ENCODE measurements at regions not wholly inside any gene's neighbourhood (a gene's known extent, or its start where the extent isn't known, plus 50 kb on each side); places are given as distances from the start of the nearest gene placed in this dataset.

GRCh38 chr18:77990901-77991300 is 741.3 kb downstream of the GALR1 start:
- Mint-ChIP-seq H3K27ac (no peak overlapping the region), H3K4me1 (no peaks in the 10 kb centered on the region), H3K27me3 (ENCODE audit: low read depth in 3 of 3) (peaks cover 0 to 7% (median 0%) of the 10 kb centered on the region in 3 donors), H3K36me3 (no peaks in the 10 kb centered on the region), H3K9me3 (peaks cover 3 to 25% (median 8%) of the 10 kb centered on the region in 7 donors), H3K4me3 (no peak overlapping the region)
- no peaks in the 10 kb centered on the region for H3K27me3 ChIP-seq (ENCODE audit: control insufficient read depth in 2 of 2, insufficient read depth in 2 of 2, low read length in 2 of 2)
- no peak overlapping the region for H3K27ac ChIP-seq (ENCODE audit: low read depth in 1 of 2, low read length in 2 of 2)
- no peak overlapping the region for H3K4me2 ChIP-seq (replicated peaks; ENCODE audit: extremely low read depth, low read length, poor library complexity, severe bottlenecking)
- no peaks in the 10 kb centered on the region for H3K36me3 ChIP-seq (replicated peaks in 1 of 2; ENCODE audit: control insufficient read depth in 1 of 2, insufficient read depth in 2 of 2, low read length in 2 of 2)
- H3K9ac ChIP-seq (ENCODE audit: insufficient read depth, low read length, poor library complexity, severe bottlenecking): no peak overlapping the region
- no peak for DNase-seq
- WGBS (ENCODE audit: insufficient coverage): no CpG with 5 or more reads among the region's 13 CpGs
- TF ChIP-seq CTCF (IDR thresholded peaks at IDR 0.05): no peak
- H4K20me1 ChIP-seq (ENCODE audit: insufficient read depth, low read length): no peaks in the 10 kb centered on the region
- no peaks in the 10 kb centered on the region for H3K4me1 ChIP-seq (ENCODE audit: control insufficient read depth in 1 of 2, insufficient read depth in 2 of 2, low read length in 2 of 2)
- H3K4me3 ChIP-seq (replicated peaks in 1 of 3; ENCODE audit: low read depth in 2 of 3, low read length in 3 of 3): no peak overlapping the region
- H3K79me2 ChIP-seq (ENCODE audit: insufficient read depth, low read length): no peaks in the 10 kb centered on the region
- H3K9me3 ChIP-seq (replicated peaks in 1 of 2; ENCODE audit: control insufficient read depth in 1 of 2, insufficient read depth in 1 of 2, low read length in 2 of 2): peaks cover 0 to 4% of the 10 kb centered on the region in 2 donors
- intact Hi-C loops (cut with micrococcal nuclease): no loop called here
- no peak overlapping the region for H2AFZ ChIP-seq (ENCODE audit: insufficient read depth, low read depth, low read length, poor library complexity, severe bottlenecking)

GRCh38 chr18:77992057-77992456 is 742.4 kb downstream of the GALR1 start:
- Histone ChIP-seq H3K36me3 (replicated peaks in 1 of 2; ENCODE audit: control insufficient read depth in 1 of 2, insufficient read depth in 2 of 2, low read length in 2 of 2) (no peaks in the 10 kb centered on the region), H3K4me1 (ENCODE audit: control insufficient read depth in 1 of 2, insufficient read depth in 2 of 2, low read length in 2 of 2) (no peaks in the 10 kb centered on the region), H3K27me3 (ENCODE audit: control insufficient read depth in 2 of 2, insufficient read depth in 2 of 2, low read length in 2 of 2) (no peaks in the 10 kb centered on the region), H3K9me3 (replicated peaks in 1 of 2; ENCODE audit: control insufficient read depth in 1 of 2, insufficient read depth in 1 of 2, low read length in 2 of 2) (peaks cover 0 to 4% of the 10 kb centered on the region in 2 donors), H4K20me1 (ENCODE audit: insufficient read depth, low read length) (no peaks in the 10 kb centered on the region), H3K27ac (ENCODE audit: low read depth in 1 of 2, low read length in 2 of 2) (no peak overlapping the region), H2AFZ (ENCODE audit: insufficient read depth, low read depth, low read length, poor library complexity, severe bottlenecking) (no peak overlapping the region), H3K79me2 (ENCODE audit: insufficient read depth, low read length) (no peaks in the 10 kb centered on the region), H3K4me3 (replicated peaks in 1 of 3; ENCODE audit: low read depth in 2 of 3, low read length in 3 of 3) (no peak overlapping the region), H3K4me2 (replicated peaks; ENCODE audit: extremely low read depth, low read length, poor library complexity, severe bottlenecking) (no peak overlapping the region), H3K9ac (ENCODE audit: insufficient read depth, low read length, poor library complexity, severe bottlenecking) (no peak overlapping the region)
- intact Hi-C loops (cut with micrococcal nuclease): no loop called here
- TF ChIP-seq CTCF (IDR thresholded peaks at IDR 0.05): no peak
- Mint-ChIP-seq H3K27me3 (ENCODE audit: low read depth in 3 of 3) (peaks cover 0 to 7% (median 0%) of the 10 kb centered on the region in 3 donors), H3K36me3 (no peaks in the 10 kb centered on the region), H3K9me3 (peaks cover 3 to 25% (median 8%) of the 10 kb centered on the region in 7 donors), H3K4me3 (no peak overlapping the region), H3K4me1 (no peaks in the 10 kb centered on the region), H3K27ac (no peak overlapping the region)
- 85% methylated on average over 8 of the region's 8 CpGs for whole genome bisulfite sequencing (ENCODE audit: insufficient coverage)
- no peak for DNase-seq
